ENCODE measurements at regions not wholly inside any gene's neighbourhood (a gene's known extent, or its start where the extent isn't known, plus 50 kb on each side); places are given as distances from the start of the nearest gene placed in this dataset.
A peak's percentile ranks its signal among the peaks of the same experiment; 100 is the strongest.

GRCh38 chr5:125508225-125508624 lies 761.8 kb upstream of the ZNF608 start:
- in situ Hi-C loops (cut with HindIII; ENCODE audit: low pct_unique_long_range_greater_than_20kb, low sequenced_read_pairs), result no loop called here
- no peak for DNase-seq (ENCODE audit: low read depth)

- DNase-seq (ENCODE audit: low read depth), result no peak
- in situ Hi-C loops (cut with HindIII; ENCODE audit: low pct_unique_long_range_greater_than_20kb, low sequenced_read_pairs), result no loop called here
Measured at GRCh38 chr5:125510651-125511050, 764.2 kb upstream of the ZNF608 start.

GRCh38 chr5:125517973-125518550 lies 771.6 kb upstream of the ZNF608 start:
- DNase-seq (ENCODE audit: low read depth), result no peak
- in situ Hi-C loops (cut with HindIII; ENCODE audit: low pct_unique_long_range_greater_than_20kb, low sequenced_read_pairs), result no loop called here

GRCh38 chr5:125521289-125521688 lies 774.9 kb upstream of the ZNF608 start:
- in situ Hi-C loops (cut with HindIII; ENCODE audit: low pct_unique_long_range_greater_than_20kb, low sequenced_read_pairs), result no loop called here
- no peak for DNase-seq (ENCODE audit: low read depth)

GRCh38 chr5:125525356-125525755 lies 778.9 kb upstream of the ZNF608 start:
- no peak for DNase-seq (ENCODE audit: low read depth)

GRCh38 chr5:125526966-125527365 lies 780.5 kb upstream of the ZNF608 start:
- DNase-seq (ENCODE audit: low read depth), result no peak

More at GRCh38 chr5:125525356-125525755, 778.9 kb upstream of the ZNF608 start:
- in situ Hi-C loops (cut with HindIII; ENCODE audit: low pct_unique_long_range_greater_than_20kb, low sequenced_read_pairs), result no loop called here

GRCh38 chr5:125528881-125529280 lies 782.4 kb upstream of the ZNF608 start:
- in situ Hi-C loops (cut with HindIII; ENCODE audit: low pct_unique_long_range_greater_than_20kb, low sequenced_read_pairs), result no loop called here
- no peak for DNase-seq (ENCODE audit: low read depth)

More at GRCh38 chr5:125526966-125527365, 780.5 kb upstream of the ZNF608 start:
- in situ Hi-C loops (cut with HindIII; ENCODE audit: low pct_unique_long_range_greater_than_20kb, low sequenced_read_pairs), result no loop called here

- in situ Hi-C loops (cut with HindIII; ENCODE audit: low pct_unique_long_range_greater_than_20kb, low sequenced_read_pairs), result no loop called here
Measured at GRCh38 chr5:125530833-125531615, 784.6 kb upstream of the ZNF608 start.

GRCh38 chr5:125536095-125536494 lies 789.7 kb upstream of the ZNF608 start:
- no peak for DNase-seq (ENCODE audit: low read depth)
- in situ Hi-C loops (cut with HindIII; ENCODE audit: low pct_unique_long_range_greater_than_20kb, low sequenced_read_pairs), result no loop called here

More at GRCh38 chr5:125530833-125531615, 784.6 kb upstream of the ZNF608 start:
- no peak for DNase-seq (ENCODE audit: low read depth)

- peak; percentile 2 for DNase-seq (ENCODE audit: low read depth)
Measured at GRCh38 chr5:125536582-125536981, 790.1 kb upstream of the ZNF608 start.

GRCh38 chr5:125537661-125538060 lies 791.2 kb upstream of the ZNF608 start:
- in situ Hi-C loops (cut with HindIII; ENCODE audit: low pct_unique_long_range_greater_than_20kb, low sequenced_read_pairs), result no loop called here
- DNase-seq (ENCODE audit: low read depth), result no peak

More at GRCh38 chr5:125536582-125536981, 790.1 kb upstream of the ZNF608 start:
- in situ Hi-C loops (cut with HindIII; ENCODE audit: low pct_unique_long_range_greater_than_20kb, low sequenced_read_pairs), result no loop called here

GRCh38 chr5:125538469-125538868 lies 792.0 kb upstream of the ZNF608 start:
- DNase-seq (ENCODE audit: low read depth), result no peak
- in situ Hi-C loops (cut with HindIII; ENCODE audit: low pct_unique_long_range_greater_than_20kb, low sequenced_read_pairs), result no loop called here

- no peak for DNase-seq (ENCODE audit: low read depth)
- in situ Hi-C loops (cut with HindIII; ENCODE audit: low pct_unique_long_range_greater_than_20kb, low sequenced_read_pairs), result no loop called here
Measured at GRCh38 chr5:125541085-125541484, 794.6 kb upstream of the ZNF608 start.

- in situ Hi-C loops (cut with HindIII; ENCODE audit: low pct_unique_long_range_greater_than_20kb, low sequenced_read_pairs), result no loop called here
- peak; percentile 17 for DNase-seq (ENCODE audit: low read depth)
Measured at GRCh38 chr5:125549322-125549911, 803.0 kb upstream of the ZNF608 start.

GRCh38 chr5:125550274-125550673 lies 803.8 kb upstream of the ZNF608 start:
- peak; percentile 66 for DNase-seq (ENCODE audit: low read depth)
- in situ Hi-C loops (cut with HindIII; ENCODE audit: low pct_unique_long_range_greater_than_20kb, low sequenced_read_pairs), result no loop called here

GRCh38 chr5:125551246-125551645 lies 804.8 kb upstream of the ZNF608 start:
- DNase-seq (ENCODE audit: low read depth), result no peak
- in situ Hi-C loops (cut with HindIII; ENCODE audit: low pct_unique_long_range_greater_than_20kb, low sequenced_read_pairs), result no loop called here

- in situ Hi-C loops (cut with HindIII; ENCODE audit: low pct_unique_long_range_greater_than_20kb, low sequenced_read_pairs), result no loop called here
- no peak for DNase-seq (ENCODE audit: low read depth)
Measured at GRCh38 chr5:125551797-125552196, 805.4 kb upstream of the ZNF608 start.

- in situ Hi-C loops (cut with HindIII; ENCODE audit: low pct_unique_long_range_greater_than_20kb, low sequenced_read_pairs), result no loop called here
- no peak for DNase-seq (ENCODE audit: low read depth)
Measured at GRCh38 chr5:125552486-125552885, 806.0 kb upstream of the ZNF608 start.

GRCh38 chr5:125554355-125554754 lies 807.9 kb upstream of the ZNF608 start:
- in situ Hi-C loops (cut with HindIII; ENCODE audit: low pct_unique_long_range_greater_than_20kb, low sequenced_read_pairs), result no loop called here
- no peak for DNase-seq (ENCODE audit: low read depth)
